ENCODE measurements at regions not wholly inside any gene's neighbourhood (a gene's known extent, or its start where the extent isn't known, plus 50 kb on each side); places are given as distances from the start of the nearest gene placed in this dataset.

DNA sequence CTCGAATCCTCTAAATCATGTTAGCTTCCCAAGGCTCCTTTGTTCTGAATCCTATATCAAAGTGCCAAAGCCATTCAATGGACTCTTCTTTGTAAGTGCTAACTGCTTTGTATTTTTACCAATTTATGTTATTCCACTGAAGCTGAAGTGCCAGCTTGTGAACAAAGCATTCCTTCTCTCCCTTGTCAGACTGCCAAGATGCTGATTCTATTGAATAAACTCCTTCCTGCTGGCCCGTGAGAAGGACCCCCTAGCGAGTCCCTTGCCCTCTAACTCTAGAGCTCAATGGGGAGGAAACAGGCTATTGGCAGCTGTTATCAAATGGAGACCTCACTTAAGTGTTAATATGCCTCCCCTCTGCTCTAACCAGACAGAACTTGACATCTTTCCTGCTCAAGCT, 1097.9 kb upstream of the CNTNAP5 start:
- no peak for DNase-seq
- Histone ChIP-seq H3K4me1 (ENCODE audit: control insufficient read depth in 1 of 2, insufficient read depth in 2 of 2, low read length in 2 of 2) (no peaks in the 10 kb centered on the region), H3K27me3 (ENCODE audit: control insufficient read depth in 2 of 2, insufficient read depth in 2 of 2, low read length in 2 of 2) (no peaks in the 10 kb centered on the region), H3K36me3 (replicated peaks in 1 of 2; ENCODE audit: control insufficient read depth in 1 of 2, insufficient read depth in 2 of 2, low read length in 2 of 2) (no peaks in the 10 kb centered on the region), H3K79me2 (ENCODE audit: insufficient read depth, low read length) (no peaks in the 10 kb centered on the region), H3K9ac (ENCODE audit: insufficient read depth, low read length, poor library complexity, severe bottlenecking) (no peak overlapping the region), H2AFZ (ENCODE audit: insufficient read depth, low read depth, low read length, poor library complexity, severe bottlenecking) (no peak overlapping the region), H4K20me1 (ENCODE audit: insufficient read depth, low read length) (no peaks in the 10 kb centered on the region), H3K27ac (ENCODE audit: low read depth in 1 of 2, low read length in 2 of 2) (no peak overlapping the region), H3K4me2 (replicated peaks; ENCODE audit: extremely low read depth, low read length, poor library complexity, severe bottlenecking) (no peak overlapping the region), H3K4me3 (replicated peaks in 1 of 3; ENCODE audit: low read depth in 2 of 3, low read length in 3 of 3) (no peak overlapping the region), H3K9me3 (replicated peaks in 1 of 2; ENCODE audit: control insufficient read depth in 1 of 2, insufficient read depth in 1 of 2, low read length in 2 of 2) (peaks cover 31 to 34% of the 10 kb centered on the region in 2 donors)
- intact Hi-C loops (cut with micrococcal nuclease): no loop called here
- H3K4me1 Mint-ChIP-seq: no peaks in the 10 kb centered on the region
- H3K27me3 Mint-ChIP-seq (ENCODE audit: low read depth in 3 of 3): no peaks in the 10 kb centered on the region
- no CpG with 5 or more reads among the region's 3 CpGs for WGBS (ENCODE audit: insufficient coverage)
- H3K9me3 Mint-ChIP-seq: peaks cover 6 to 47% (median 21%) of the 10 kb centered on the region in 7 donors
- H3K27ac Mint-ChIP-seq: no peak overlapping the region
- no peak overlapping the region for H3K4me3 Mint-ChIP-seq
- no peak for TF ChIP-seq CTCF (IDR thresholded peaks at IDR 0.05)
- no peaks in the 10 kb centered on the region for H3K36me3 Mint-ChIP-seq

- Histone ChIP-seq H3K27me3 (ENCODE audit: control insufficient read depth in 2 of 2, insufficient read depth in 2 of 2, low read length in 2 of 2) (no peaks in the 10 kb centered on the region), H3K9me3 (replicated peaks in 1 of 2; ENCODE audit: control insufficient read depth in 1 of 2, insufficient read depth in 1 of 2, low read length in 2 of 2) (peaks cover 29 to 34% of the 10 kb centered on the region in 2 donors), H2AFZ (ENCODE audit: insufficient read depth, low read depth, low read length, poor library complexity, severe bottlenecking) (no peak overlapping the region), H3K27ac (ENCODE audit: low read depth in 1 of 2, low read length in 2 of 2) (no peak overlapping the region), H4K20me1 (ENCODE audit: insufficient read depth, low read length) (no peaks in the 10 kb centered on the region), H3K79me2 (ENCODE audit: insufficient read depth, low read length) (no peaks in the 10 kb centered on the region), H3K9ac (ENCODE audit: insufficient read depth, low read length, poor library complexity, severe bottlenecking) (no peak overlapping the region), H3K36me3 (replicated peaks in 1 of 2; ENCODE audit: control insufficient read depth in 1 of 2, insufficient read depth in 2 of 2, low read length in 2 of 2) (no peaks in the 10 kb centered on the region), H3K4me3 (replicated peaks in 1 of 3; ENCODE audit: low read depth in 2 of 3, low read length in 3 of 3) (no peak overlapping the region), H3K4me1 (ENCODE audit: control insufficient read depth in 1 of 2, insufficient read depth in 2 of 2, low read length in 2 of 2) (no peaks in the 10 kb centered on the region), H3K4me2 (replicated peaks; ENCODE audit: extremely low read depth, low read length, poor library complexity, severe bottlenecking) (no peak overlapping the region)
- no peaks in the 10 kb centered on the region for H3K36me3 Mint-ChIP-seq
- H3K27me3 Mint-ChIP-seq (ENCODE audit: low read depth in 3 of 3): no peaks in the 10 kb centered on the region
- intact Hi-C loops (cut with micrococcal nuclease): no loop called here
- DNase-seq: no peak
- no peak overlapping the region for H3K27ac Mint-ChIP-seq
- H3K9me3 Mint-ChIP-seq: peaks cover 6 to 45% (median 21%) of the 10 kb centered on the region in 7 donors
- H3K4me1 Mint-ChIP-seq: no peaks in the 10 kb centered on the region
- no CpG with 5 or more reads among the region's 4 CpGs for WGBS (ENCODE audit: insufficient coverage)
- no peak overlapping the region for H3K4me3 Mint-ChIP-seq
- TF ChIP-seq CTCF (IDR thresholded peaks at IDR 0.05): no peak
These were observed 1097.2 kb upstream of the CNTNAP5 start for GRCh38 chr2:122927710-122928557.
